ENCODE measurements at regions not wholly inside any gene's neighbourhood (a gene's known extent, or its start where the extent isn't known, plus 50 kb on each side); places are given as distances from the start of the nearest gene placed in this dataset.

DNA sequence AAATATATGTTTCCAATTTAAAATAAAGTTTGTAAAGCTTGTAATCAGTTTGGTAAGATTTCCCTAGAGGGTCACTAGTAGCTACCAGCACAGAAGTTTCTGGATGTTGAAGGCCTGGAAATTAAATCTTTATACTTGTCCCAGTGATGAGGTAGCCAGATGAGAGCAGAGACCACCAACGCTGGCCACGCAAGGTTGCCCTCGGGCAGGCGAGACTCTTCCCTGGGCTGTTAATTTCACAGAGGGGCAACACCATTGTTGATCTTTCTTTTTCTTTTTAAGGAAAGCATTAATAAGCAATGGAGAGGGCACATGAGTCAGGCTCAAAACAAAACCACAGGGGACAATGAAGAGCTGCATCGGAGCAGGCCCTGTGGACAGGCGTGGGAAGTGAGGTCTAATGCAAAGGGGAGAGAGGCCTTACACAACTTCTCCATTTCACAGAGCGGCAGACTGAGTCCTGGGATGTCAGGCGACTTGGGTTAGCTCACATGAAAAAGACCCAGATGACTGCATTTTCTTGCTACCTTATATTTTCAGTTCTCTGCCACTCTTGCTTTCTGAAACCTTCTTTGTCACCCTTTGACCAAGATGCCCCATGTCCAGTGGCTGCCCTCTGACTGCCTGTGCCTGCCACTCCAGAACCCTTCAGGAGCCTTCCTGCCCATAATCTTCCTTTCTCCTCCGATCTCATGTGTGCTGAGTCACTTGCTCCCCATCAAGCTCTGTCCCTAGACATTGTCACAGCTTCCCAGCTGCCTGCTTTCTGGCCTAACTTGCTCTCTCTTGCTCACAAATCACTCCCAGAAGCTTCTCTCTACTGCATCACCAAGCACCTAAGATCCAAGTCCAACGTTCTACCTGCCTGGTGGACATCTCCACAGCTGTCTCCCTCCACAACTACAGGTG, 107.7 kb upstream of the CDYL start:
- Histone ChIP-seq H3K27me3 (ENCODE audit: control insufficient read depth, insufficient read depth, low read length) (no peaks in the 10 kb centered on the region), H3K4me1 (ENCODE audit: control insufficient read depth, insufficient read depth, low read length) (no peaks in the 10 kb centered on the region), H3K9me3 (ENCODE audit: control insufficient read depth, insufficient read depth, low read length) (no peaks in the 10 kb centered on the region), H3K36me3 (ENCODE audit: control insufficient read depth, insufficient read depth, low read length) (no peaks in the 10 kb centered on the region), H3K4me3 (ENCODE audit: low read length) (no peak overlapping the region), H3K27ac (ENCODE audit: low read length) (no peak overlapping the region)
- intact Hi-C loops (cut with micrococcal nuclease), result no loop called here
- WGBS (ENCODE audit: insufficient coverage), result 83% methylated on average over 10 of the region's 10 CpGs
- no peak for ATAC-seq
- Mint-ChIP-seq H3K27me3 (ENCODE audit: low read depth in 2 of 2) (peaks cover 2 to 19% of the 10 kb centered on the region in 2 donors), H3K9me3 (no peaks in the 10 kb centered on the region), H3K4me3 (no peak overlapping the region), H3K4me1 (no peaks in the 10 kb centered on the region), H3K36me3 (no peaks in the 10 kb centered on the region), H3K27ac (no peak overlapping the region)
- TF ChIP-seq, protein P1, sequence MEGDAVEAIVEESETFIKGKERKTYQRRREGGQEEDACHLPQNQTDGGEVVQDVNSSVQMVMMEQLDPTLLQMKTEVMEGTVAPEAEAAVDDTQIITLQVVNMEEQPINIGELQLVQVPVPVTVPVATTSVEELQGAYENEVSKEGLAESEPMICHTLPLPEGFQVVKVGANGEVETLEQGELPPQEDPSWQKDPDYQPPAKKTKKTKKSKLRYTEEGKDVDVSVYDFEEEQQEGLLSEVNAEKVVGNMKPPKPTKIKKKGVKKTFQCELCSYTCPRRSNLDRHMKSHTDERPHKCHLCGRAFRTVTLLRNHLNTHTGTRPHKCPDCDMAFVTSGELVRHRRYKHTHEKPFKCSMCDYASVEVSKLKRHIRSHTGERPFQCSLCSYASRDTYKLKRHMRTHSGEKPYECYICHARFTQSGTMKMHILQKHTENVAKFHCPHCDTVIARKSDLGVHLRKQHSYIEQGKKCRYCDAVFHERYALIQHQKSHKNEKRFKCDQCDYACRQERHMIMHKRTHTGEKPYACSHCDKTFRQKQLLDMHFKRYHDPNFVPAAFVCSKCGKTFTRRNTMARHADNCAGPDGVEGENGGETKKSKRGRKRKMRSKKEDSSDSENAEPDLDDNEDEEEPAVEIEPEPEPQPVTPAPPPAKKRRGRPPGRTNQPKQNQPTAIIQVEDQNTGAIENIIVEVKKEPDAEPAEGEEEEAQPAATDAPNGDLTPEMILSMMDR (IDR thresholded peaks at IDR 0.05), result no peak
- no peak for DNase-seq

DNA sequence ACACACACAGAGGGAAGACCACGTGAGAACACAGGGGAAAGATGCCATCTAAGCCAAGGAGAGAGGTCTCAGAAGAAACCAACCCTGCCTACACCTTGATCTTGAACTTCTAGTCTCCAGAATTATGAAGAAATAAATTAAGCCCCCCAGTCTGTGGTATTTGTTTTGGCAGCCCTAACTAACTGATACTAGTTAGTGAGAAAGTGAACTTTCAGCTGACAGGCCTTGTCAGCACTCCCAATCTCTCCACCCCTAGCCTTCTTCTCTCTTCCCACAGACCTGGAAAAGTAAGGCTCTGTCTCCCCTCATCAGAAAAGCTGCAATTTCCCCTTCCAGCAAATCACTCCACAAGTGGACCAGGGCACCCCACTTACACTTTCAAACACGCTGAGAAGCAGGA, 108.6 kb upstream of the CDYL start:
- TF ChIP-seq, protein P1 (IDR thresholded peaks at IDR 0.05), result no peak
- H3K27ac ChIP-seq (ENCODE audit: low read length), result no peak overlapping the region
- no peak overlapping the region for H3K4me3 ChIP-seq (ENCODE audit: low read length)
- no peak for ATAC-seq
- Mint-ChIP-seq H3K4me3 (no peak overlapping the region), H3K9me3 (no peaks in the 10 kb centered on the region), H3K4me1 (no peaks in the 10 kb centered on the region), H3K36me3 (no peaks in the 10 kb centered on the region), H3K27ac (no peak overlapping the region), H3K27me3 (ENCODE audit: low read depth in 2 of 2) (peaks cover 2 to 11% of the 10 kb centered on the region in 2 donors)
- no peaks in the 10 kb centered on the region for H3K9me3 ChIP-seq (ENCODE audit: control insufficient read depth, insufficient read depth, low read length)
- H3K36me3 ChIP-seq (ENCODE audit: control insufficient read depth, insufficient read depth, low read length), result no peaks in the 10 kb centered on the region
- intact Hi-C loops (cut with micrococcal nuclease), result no loop called here
- WGBS (ENCODE audit: insufficient coverage), result 80% methylated on average over 2 of the region's 2 CpGs
- no peaks in the 10 kb centered on the region for H3K4me1 ChIP-seq (ENCODE audit: control insufficient read depth, insufficient read depth, low read length)
- H3K27me3 ChIP-seq (ENCODE audit: control insufficient read depth, insufficient read depth, low read length), result no peaks in the 10 kb centered on the region
- no peak for DNase-seq

DNA sequence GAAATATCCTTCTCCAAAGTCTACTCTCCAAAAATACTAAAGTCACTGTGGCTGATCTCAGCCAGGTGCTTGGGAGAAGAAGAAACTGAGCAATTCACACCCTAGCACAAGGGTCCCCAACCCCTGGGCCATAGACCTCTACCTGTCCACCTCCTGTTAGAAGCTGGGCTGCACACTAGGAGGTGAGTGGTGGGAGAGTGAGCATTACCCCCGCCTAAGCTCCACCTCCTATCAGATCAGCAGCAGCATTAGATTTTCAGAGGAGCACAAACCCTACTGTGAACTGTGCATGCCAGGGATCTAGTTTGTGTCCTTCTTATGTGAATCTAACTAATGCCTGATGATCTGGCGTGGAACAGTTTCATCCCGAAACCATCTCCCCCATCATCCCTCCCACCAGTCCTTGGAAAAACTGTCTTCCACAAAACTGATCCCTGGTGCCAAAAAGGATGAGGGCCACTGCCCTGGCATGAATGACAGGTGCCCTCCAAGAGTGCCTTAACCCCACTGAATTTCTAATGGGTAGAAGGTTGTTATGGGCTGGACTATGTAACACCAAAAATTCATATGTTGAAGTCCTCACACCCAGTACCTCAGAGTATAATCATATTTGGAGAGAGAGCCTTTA, 109.2 kb upstream of the CDYL start:
- TF ChIP-seq, protein P1 (IDR thresholded peaks at IDR 0.05), result no peak
- H3K9me3 ChIP-seq (ENCODE audit: control insufficient read depth, insufficient read depth, low read length), result no peaks in the 10 kb centered on the region
- H3K27ac Mint-ChIP-seq, result no peak overlapping the region
- DNase-seq, result no peak
- H3K9me3 Mint-ChIP-seq, result no peaks in the 10 kb centered on the region
- no peaks in the 10 kb centered on the region for H3K4me1 ChIP-seq (ENCODE audit: control insufficient read depth, insufficient read depth, low read length)
- no peaks in the 10 kb centered on the region for H3K36me3 Mint-ChIP-seq
- H3K4me3 Mint-ChIP-seq, result no peak overlapping the region
- no peaks in the 10 kb centered on the region for H3K4me1 Mint-ChIP-seq
- H3K27me3 Mint-ChIP-seq (ENCODE audit: low read depth in 2 of 2), result peaks cover 2 to 11% of the 10 kb centered on the region in 2 donors
- no peak overlapping the region for H3K27ac ChIP-seq (ENCODE audit: low read length)
- no peaks in the 10 kb centered on the region for H3K36me3 ChIP-seq (ENCODE audit: control insufficient read depth, insufficient read depth, low read length)
- no peak overlapping the region for H3K4me3 ChIP-seq (ENCODE audit: low read length)
- intact Hi-C loops (cut with micrococcal nuclease), result no loop called here
- ATAC-seq, result no peak
- no peaks in the 10 kb centered on the region for H3K27me3 ChIP-seq (ENCODE audit: control insufficient read depth, insufficient read depth, low read length)
- 100% methylated on average over 3 of the region's 3 CpGs for whole genome bisulfite sequencing (ENCODE audit: insufficient coverage)
